ENCODE measurements at regions not wholly inside any gene's neighbourhood (a gene's known extent, or its start where the extent isn't known, plus 50 kb on each side); places are given as distances from the start of the nearest gene placed in this dataset.

GRCh38 chr18:60193780-60194179 lies 178.8 kb downstream of the MC4R start:
- Mint-ChIP-seq H3K27me3 (ENCODE audit: low read depth) (peaks cover 20% of the 10 kb centered on the region), H3K36me3 (ENCODE audit: low read depth) (no peaks in the 10 kb centered on the region), H3K27ac (ENCODE audit: unreplicated experiment) (no peak overlapping the region), H3K9me3 (ENCODE audit: low read depth) (no peaks in the 10 kb centered on the region), H3K4me1 (ENCODE audit: low read depth) (no peaks in the 10 kb centered on the region), H3K4me3 (ENCODE audit: unreplicated experiment) (no peak overlapping the region)
- TF ChIP-seq CTCF (IDR thresholded peaks at IDR 0.05), result no peak
- no peak for DNase-seq (ENCODE audit: low spot score)

- Mint-ChIP-seq H3K27me3 (ENCODE audit: low read depth) (peaks cover 19% of the 10 kb centered on the region), H3K36me3 (ENCODE audit: low read depth) (no peaks in the 10 kb centered on the region), H3K4me3 (ENCODE audit: unreplicated experiment) (no peak overlapping the region), H3K9me3 (ENCODE audit: low read depth) (no peaks in the 10 kb centered on the region), H3K27ac (ENCODE audit: unreplicated experiment) (no peak overlapping the region), H3K4me1 (ENCODE audit: low read depth) (no peaks in the 10 kb centered on the region)
- no peak for TF ChIP-seq CTCF (IDR thresholded peaks at IDR 0.05)
- no peak for DNase-seq (ENCODE audit: low spot score)
Measured at GRCh38 chr18:60191926-60192325, 180.6 kb downstream of the MC4R start.

GRCh38 chr18:60189856-60190255 lies 182.7 kb downstream of the MC4R start:
- Mint-ChIP-seq H3K36me3 (ENCODE audit: low read depth) (no peaks in the 10 kb centered on the region), H3K9me3 (ENCODE audit: low read depth) (no peaks in the 10 kb centered on the region), H3K4me3 (ENCODE audit: unreplicated experiment) (no peak overlapping the region), H3K27me3 (ENCODE audit: low read depth) (peaks cover 21% of the 10 kb centered on the region), H3K27ac (ENCODE audit: unreplicated experiment) (no peak overlapping the region), H3K4me1 (ENCODE audit: low read depth) (no peaks in the 10 kb centered on the region)
- no peak for DNase-seq (ENCODE audit: low spot score)
- TF ChIP-seq CTCF (IDR thresholded peaks at IDR 0.05), result no peak

- Mint-ChIP-seq H3K27me3 (ENCODE audit: low read depth) (peaks cover 26% of the 10 kb centered on the region), H3K4me1 (ENCODE audit: low read depth) (no peaks in the 10 kb centered on the region), H3K9me3 (ENCODE audit: low read depth) (no peaks in the 10 kb centered on the region), H3K4me3 (ENCODE audit: unreplicated experiment) (no peak overlapping the region), H3K36me3 (ENCODE audit: low read depth) (no peaks in the 10 kb centered on the region), H3K27ac (ENCODE audit: unreplicated experiment) (no peak overlapping the region)
- no peak for TF ChIP-seq CTCF (IDR thresholded peaks at IDR 0.05)
- no peak for DNase-seq (ENCODE audit: low spot score)
Measured at GRCh38 chr18:60188958-60189357, 183.6 kb downstream of the MC4R start.

GRCh38 chr18:60182223-60182622 lies 190.4 kb downstream of the MC4R start:
- H3K9me3 Mint-ChIP-seq (ENCODE audit: low read depth), result no peaks in the 10 kb centered on the region
- TF ChIP-seq CTCF (IDR thresholded peaks at IDR 0.05), result no peak
- H3K36me3 Mint-ChIP-seq (ENCODE audit: low read depth), result no peaks in the 10 kb centered on the region
- no peak overlapping the region for H3K27ac Mint-ChIP-seq (ENCODE audit: unreplicated experiment)
- H3K4me1 Mint-ChIP-seq (ENCODE audit: low read depth), result no peaks in the 10 kb centered on the region
- no peak for DNase-seq (ENCODE audit: low spot score)
- no peak overlapping the region for H3K4me3 Mint-ChIP-seq (ENCODE audit: unreplicated experiment)
- H3K27me3 Mint-ChIP-seq (ENCODE audit: low read depth), result peaks cover 21% of the 10 kb centered on the region

Data from chondrocyte (in vitro differentiated cells).